Keratinocyte (primary cell): ENCODE measurements at regions not wholly inside any gene's neighbourhood (a gene's known extent, or its start where the extent isn't known, plus 50 kb on each side); places are given as distances from the start of the nearest gene placed in this dataset.

Experiments used
- CTCF ChIP-seq, 3 experiments: IDR thresholded peaks in 1 of 3; conservative IDR thresholded peaks in 1 of 3; optimal IDR thresholded peaks in 1 of 3; 2 replicates in 2 of 3; 3 replicates in 1 of 3; pipeline versions ENCODE3 to v1.5.1; 2011; ENCODE audit warnings: low read length in 3 of 3, mild to moderate bottlenecking in 3 of 3, moderate library complexity in 2 of 3, control low read depth in 1 of 3, inconsistent platforms in 1 of 3; ENCODE audit not compliant: insufficient read depth in 2 of 3; ENCODE audit errors: extremely low read depth in 1 of 3
- EZH2 ChIP-seq: IDR thresholded peaks from one replicate; pipeline ENCODE4 v1.6.1; 2012; ENCODE audit warnings: inconsistent platforms, mild to moderate bottlenecking, low read length, moderate library complexity

GRCh38 chr1:207230441-207230840, 91.0 kb upstream of the CD55 start:
- TF ChIP-seq CTCF (optimal IDR thresholded peaks at IDR 0.05 in 1 of 3, IDR thresholded peaks at IDR 0.05 in 1 of 3, conservative IDR thresholded peaks at IDR 0.05 in 1 of 3; ENCODE audit: extremely low read depth in 1 of 3, insufficient read depth in 2 of 3, low read length in 3 of 3) (no peak), EZH2 (no peak)
